ENCODE measurements at regions not wholly inside any gene's neighbourhood (a gene's known extent, or its start where the extent isn't known, plus 50 kb on each side); places are given as distances from the start of the nearest gene placed in this dataset.

DNA sequence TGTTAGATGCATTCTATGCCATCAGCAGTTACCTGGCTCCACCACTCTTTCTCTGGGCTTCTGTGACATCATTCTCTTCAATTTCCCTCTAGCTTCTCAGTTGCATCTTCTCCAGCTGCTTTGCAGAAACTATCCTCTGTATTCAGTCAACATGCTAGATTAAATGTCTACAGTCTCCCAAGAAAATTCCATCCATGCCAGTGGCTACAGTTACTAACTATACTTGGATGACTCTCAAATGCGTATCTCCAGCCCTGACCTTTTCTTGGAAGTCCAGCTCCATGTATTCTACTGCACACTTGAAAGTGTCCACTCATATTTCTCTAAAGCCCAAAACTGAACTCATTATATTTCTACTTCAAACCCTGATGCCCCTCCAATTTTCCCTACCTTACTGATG, 232.3 kb upstream of the TENM3 start:
- H3K4me3 ChIP-seq (ENCODE audit: low read length in 3 of 3), result no peak overlapping the region
- H3K9ac ChIP-seq (ENCODE audit: low read depth in 1 of 3, low read length in 3 of 3), result no peak overlapping the region
- no peaks in the 10 kb centered on the region for H3K9me3 ChIP-seq (ENCODE audit: control insufficient read depth in 3 of 3, low read length in 3 of 3)
- no peak overlapping the region for H3K27ac ChIP-seq (ENCODE audit: low read depth, low read length)
- H3K27me3 ChIP-seq (ENCODE audit: control insufficient read depth in 3 of 3, insufficient read depth in 3 of 3, low read length in 3 of 3), result no peaks in the 10 kb centered on the region
- H3K4me1 ChIP-seq (ENCODE audit: control insufficient read depth in 3 of 3, insufficient read depth in 3 of 3, low read length in 3 of 3), result no peaks in the 10 kb centered on the region
- H3K36me3 ChIP-seq (ENCODE audit: control insufficient read depth in 3 of 3, insufficient read depth in 3 of 3, low read length in 3 of 3), result no peaks in the 10 kb centered on the region

DNA sequence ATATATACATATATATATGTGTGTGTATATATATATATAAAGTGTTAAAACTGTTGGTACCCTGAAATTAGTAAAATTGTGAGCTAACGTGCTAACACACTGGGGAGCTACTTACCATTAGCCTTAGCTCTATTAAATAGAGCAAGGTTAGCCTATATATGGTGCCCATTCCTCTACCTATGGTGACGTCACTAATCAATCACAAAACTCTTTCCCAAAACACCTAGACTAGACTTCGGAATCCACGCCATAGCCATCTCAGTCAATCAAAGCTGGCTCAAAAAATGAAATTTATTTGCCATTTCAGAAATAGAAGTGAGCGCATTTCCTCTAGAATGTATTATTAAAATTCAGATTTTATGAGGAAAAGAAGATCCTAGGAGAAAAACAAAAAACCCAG, 229.0 kb upstream of the TENM3 start:
- Histone ChIP-seq H3K27me3 (ENCODE audit: control insufficient read depth in 3 of 3, insufficient read depth in 3 of 3, low read length in 3 of 3) (no peaks in the 10 kb centered on the region), H3K9me3 (ENCODE audit: control insufficient read depth in 3 of 3, low read length in 3 of 3) (no peaks in the 10 kb centered on the region), H3K4me3 (ENCODE audit: low read length in 3 of 3) (no peak overlapping the region), H3K27ac (ENCODE audit: low read depth, low read length) (no peak overlapping the region), H3K4me1 (ENCODE audit: control insufficient read depth in 3 of 3, insufficient read depth in 3 of 3, low read length in 3 of 3) (no peaks in the 10 kb centered on the region), H3K9ac (ENCODE audit: low read depth in 1 of 3, low read length in 3 of 3) (no peak overlapping the region), H3K36me3 (ENCODE audit: control insufficient read depth in 3 of 3, insufficient read depth in 3 of 3, low read length in 3 of 3) (no peaks in the 10 kb centered on the region)

DNA sequence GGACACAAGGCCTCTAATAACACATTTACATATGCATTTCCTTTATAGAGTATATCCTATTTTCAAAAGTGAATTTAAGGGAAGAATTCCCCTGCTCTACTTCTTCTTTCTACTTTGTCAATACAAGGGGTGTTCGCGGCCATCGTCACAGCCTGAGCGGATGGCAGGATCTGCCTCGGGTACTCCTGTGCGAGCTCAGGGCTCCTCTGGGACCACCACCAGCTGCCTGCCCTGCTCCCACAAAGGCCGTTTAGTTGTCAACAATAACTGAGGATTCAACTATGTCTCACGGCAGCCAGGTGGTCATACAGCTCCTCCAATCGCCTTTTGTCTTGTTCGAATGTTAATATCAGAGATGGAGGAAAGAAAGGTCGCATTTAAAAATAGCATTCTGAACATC, 228.2 kb upstream of the TENM3 start:
- Histone ChIP-seq H3K27me3 (ENCODE audit: control insufficient read depth in 3 of 3, insufficient read depth in 3 of 3, low read length in 3 of 3) (no peaks in the 10 kb centered on the region), H3K4me1 (ENCODE audit: control insufficient read depth in 3 of 3, insufficient read depth in 3 of 3, low read length in 3 of 3) (no peaks in the 10 kb centered on the region), H3K4me3 (ENCODE audit: low read length in 3 of 3) (no peak overlapping the region), H3K9ac (ENCODE audit: low read depth in 1 of 3, low read length in 3 of 3) (no peak overlapping the region), H3K36me3 (ENCODE audit: control insufficient read depth in 3 of 3, insufficient read depth in 3 of 3, low read length in 3 of 3) (no peaks in the 10 kb centered on the region), H3K27ac (ENCODE audit: low read depth, low read length) (no peak overlapping the region), H3K9me3 (ENCODE audit: control insufficient read depth in 3 of 3, low read length in 3 of 3) (no peaks in the 10 kb centered on the region)

DNA sequence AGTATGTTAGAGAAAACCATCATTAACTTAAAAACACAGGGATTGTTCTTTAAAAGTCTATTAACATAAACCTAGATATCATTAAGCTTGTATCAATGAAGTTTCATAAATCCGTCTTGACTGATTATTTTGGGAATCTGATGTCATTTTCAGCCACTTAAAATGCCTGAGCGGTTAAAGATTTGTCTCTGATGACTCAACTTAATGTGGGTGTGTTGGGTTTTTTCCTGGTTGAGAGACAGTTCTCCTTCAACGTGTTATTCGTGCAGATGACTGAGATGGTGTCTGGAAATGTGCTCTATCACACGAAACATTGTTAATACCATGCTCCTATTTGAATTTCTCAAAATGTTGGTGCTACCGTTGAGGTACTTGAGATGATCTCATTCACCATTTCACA, 227.3 kb upstream of the TENM3 start:
- H3K27ac ChIP-seq (ENCODE audit: low read depth, low read length), result no peak overlapping the region
- no peaks in the 10 kb centered on the region for H3K27me3 ChIP-seq (ENCODE audit: control insufficient read depth in 3 of 3, insufficient read depth in 3 of 3, low read length in 3 of 3)
- H3K4me3 ChIP-seq (ENCODE audit: low read length in 3 of 3), result no peak overlapping the region
- H3K4me1 ChIP-seq (ENCODE audit: control insufficient read depth in 3 of 3, insufficient read depth in 3 of 3, low read length in 3 of 3), result no peaks in the 10 kb centered on the region
- H3K9me3 ChIP-seq (ENCODE audit: control insufficient read depth in 3 of 3, low read length in 3 of 3), result no peaks in the 10 kb centered on the region
- H3K36me3 ChIP-seq (ENCODE audit: control insufficient read depth in 3 of 3, insufficient read depth in 3 of 3, low read length in 3 of 3), result no peaks in the 10 kb centered on the region
- H3K9ac ChIP-seq (ENCODE audit: low read depth in 1 of 3, low read length in 3 of 3), result no peak overlapping the region

DNA sequence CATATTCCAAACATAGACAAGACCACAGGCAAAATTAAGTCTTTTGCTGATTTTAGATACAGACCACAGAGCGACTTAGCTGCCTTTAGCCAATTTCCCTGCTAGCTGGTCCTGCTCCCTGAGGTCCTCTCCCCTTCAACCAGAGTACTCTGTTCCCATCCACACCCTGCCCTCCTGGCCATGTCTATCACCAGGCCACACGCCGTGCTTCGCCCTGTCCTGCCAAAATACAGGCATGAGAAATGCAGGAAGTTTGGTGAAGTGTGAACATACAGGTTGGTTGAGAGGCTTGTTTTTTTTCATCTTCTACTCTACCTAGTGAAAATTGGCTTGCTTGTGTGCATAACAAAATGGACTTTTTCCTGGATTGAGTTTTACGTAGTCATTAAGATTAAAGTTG, 226.2 kb upstream of the TENM3 start:
- Histone ChIP-seq H3K4me3 (ENCODE audit: low read length in 3 of 3) (no peak overlapping the region), H3K4me1 (ENCODE audit: control insufficient read depth in 3 of 3, insufficient read depth in 3 of 3, low read length in 3 of 3) (no peaks in the 10 kb centered on the region), H3K27ac (ENCODE audit: low read depth, low read length) (no peak overlapping the region), H3K9ac (ENCODE audit: low read depth in 1 of 3, low read length in 3 of 3) (no peak overlapping the region), H3K9me3 (ENCODE audit: control insufficient read depth in 3 of 3, low read length in 3 of 3) (no peaks in the 10 kb centered on the region), H3K36me3 (ENCODE audit: control insufficient read depth in 3 of 3, insufficient read depth in 3 of 3, low read length in 3 of 3) (no peaks in the 10 kb centered on the region), H3K27me3 (ENCODE audit: control insufficient read depth in 3 of 3, insufficient read depth in 3 of 3, low read length in 3 of 3) (no peaks in the 10 kb centered on the region)

DNA sequence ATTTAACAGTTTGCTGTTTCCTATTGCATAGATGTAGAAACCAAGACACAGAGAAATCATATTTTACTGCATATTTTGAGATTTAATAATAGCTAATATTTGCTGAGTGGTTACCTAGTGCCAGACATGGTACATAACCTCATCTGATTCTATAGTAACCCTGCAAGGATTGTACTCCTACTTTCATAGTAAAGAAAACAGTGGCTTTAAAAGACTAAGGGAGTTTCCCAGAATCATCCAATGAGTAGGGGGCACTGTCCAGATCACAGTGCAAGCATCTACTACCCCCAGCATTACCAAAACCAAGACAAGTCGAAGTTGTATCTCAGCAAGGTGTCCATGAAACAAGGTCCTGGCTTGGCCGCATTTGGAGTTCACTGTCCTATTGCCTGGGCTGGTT, 224.5 kb upstream of the TENM3 start:
- Histone ChIP-seq H3K9ac (ENCODE audit: low read depth in 1 of 3, low read length in 3 of 3) (no peak overlapping the region), H3K4me3 (ENCODE audit: low read length in 3 of 3) (no peak overlapping the region), H3K4me1 (ENCODE audit: control insufficient read depth in 3 of 3, insufficient read depth in 3 of 3, low read length in 3 of 3) (no peaks in the 10 kb centered on the region), H3K36me3 (ENCODE audit: control insufficient read depth in 3 of 3, insufficient read depth in 3 of 3, low read length in 3 of 3) (no peaks in the 10 kb centered on the region), H3K27me3 (ENCODE audit: control insufficient read depth in 3 of 3, insufficient read depth in 3 of 3, low read length in 3 of 3) (no peaks in the 10 kb centered on the region), H3K9me3 (ENCODE audit: control insufficient read depth in 3 of 3, low read length in 3 of 3) (no peaks in the 10 kb centered on the region), H3K27ac (ENCODE audit: low read depth, low read length) (no peak overlapping the region)

DNA sequence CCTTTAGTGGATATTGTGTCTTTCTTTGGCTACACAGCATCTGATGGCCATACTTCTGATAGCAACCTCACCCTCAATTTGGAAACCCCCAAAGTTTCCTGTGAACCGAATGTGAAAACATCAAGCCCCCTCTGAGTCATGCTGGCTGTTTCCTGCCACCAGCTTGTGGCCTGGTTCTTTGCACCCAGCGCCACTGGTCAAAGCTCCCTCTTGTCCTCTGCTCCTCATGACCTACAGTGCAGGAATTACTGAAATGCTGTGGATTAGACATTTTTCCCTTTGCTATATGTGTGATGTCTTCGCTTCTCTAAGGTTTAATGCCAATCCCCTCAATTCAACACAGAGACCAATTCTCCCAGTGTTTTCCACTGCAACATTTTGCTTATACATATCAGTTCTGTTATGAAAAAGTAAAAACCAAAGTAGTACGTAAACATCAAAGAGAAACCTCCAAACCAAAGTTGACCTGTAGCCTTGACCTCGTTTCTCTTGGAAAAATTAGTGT, 224.0 kb upstream of the TENM3 start:
- no peak overlapping the region for H3K4me3 ChIP-seq (ENCODE audit: low read length in 3 of 3)
- H3K4me1 ChIP-seq (ENCODE audit: control insufficient read depth in 3 of 3, insufficient read depth in 3 of 3, low read length in 3 of 3), result no peaks in the 10 kb centered on the region
- H3K9ac ChIP-seq (ENCODE audit: low read depth in 1 of 3, low read length in 3 of 3), result no peak overlapping the region
- no peak overlapping the region for H3K27ac ChIP-seq (ENCODE audit: low read depth, low read length)
- H3K36me3 ChIP-seq (ENCODE audit: control insufficient read depth in 3 of 3, insufficient read depth in 3 of 3, low read length in 3 of 3), result no peaks in the 10 kb centered on the region
- no peaks in the 10 kb centered on the region for H3K9me3 ChIP-seq (ENCODE audit: control insufficient read depth in 3 of 3, low read length in 3 of 3)
- H3K27me3 ChIP-seq (ENCODE audit: control insufficient read depth in 3 of 3, insufficient read depth in 3 of 3, low read length in 3 of 3), result no peaks in the 10 kb centered on the region

DNA sequence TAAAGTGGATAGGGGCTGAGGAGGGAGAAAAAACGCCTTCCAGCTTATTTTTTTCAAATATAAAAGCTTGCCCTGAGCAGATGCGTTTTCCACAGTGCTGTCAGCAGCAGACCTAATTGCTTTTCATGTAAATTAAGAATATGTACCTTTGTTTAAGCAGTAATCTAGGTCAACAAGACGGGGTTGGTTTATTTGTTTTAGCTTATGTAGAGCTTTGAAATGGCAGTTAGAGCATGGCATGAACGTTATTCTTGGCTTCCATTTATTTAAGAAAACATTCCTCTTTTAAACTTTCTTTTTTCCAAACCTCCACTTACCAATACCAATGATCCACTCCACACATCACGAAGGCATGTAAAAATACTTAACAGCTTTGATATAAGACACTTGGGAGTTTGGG, 220.3 kb upstream of the TENM3 start:
- Histone ChIP-seq H3K27me3 (ENCODE audit: control insufficient read depth in 3 of 3, insufficient read depth in 3 of 3, low read length in 3 of 3) (no peaks in the 10 kb centered on the region), H3K4me1 (ENCODE audit: control insufficient read depth in 3 of 3, insufficient read depth in 3 of 3, low read length in 3 of 3) (no peaks in the 10 kb centered on the region)

DNA sequence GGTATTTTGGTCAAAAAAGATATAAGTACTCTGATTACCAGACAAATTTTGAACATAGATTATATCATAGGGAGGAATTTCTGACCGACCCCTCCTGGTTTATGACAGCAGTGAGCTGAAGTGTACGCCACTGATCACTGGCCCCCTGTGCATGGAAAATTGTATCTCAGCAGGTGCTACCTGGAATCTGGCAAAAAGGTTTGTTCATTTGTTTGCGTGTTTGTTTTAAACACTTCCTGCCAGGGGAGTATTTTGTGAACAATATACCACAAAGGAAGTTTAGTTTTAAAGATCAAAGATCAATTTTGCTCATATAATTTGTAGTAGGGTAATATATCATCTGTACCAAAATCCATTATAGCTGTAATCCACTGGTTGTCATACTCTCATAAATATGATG, 219.7 kb upstream of the TENM3 start:
- Histone ChIP-seq H3K27ac (ENCODE audit: low read depth, low read length) (no peak overlapping the region), H3K4me1 (ENCODE audit: control insufficient read depth in 3 of 3, insufficient read depth in 3 of 3, low read length in 3 of 3) (no peaks in the 10 kb centered on the region), H3K9ac (ENCODE audit: low read depth in 1 of 3, low read length in 3 of 3) (no peak overlapping the region), H3K27me3 (ENCODE audit: control insufficient read depth in 3 of 3, insufficient read depth in 3 of 3, low read length in 3 of 3) (no peaks in the 10 kb centered on the region), H3K4me3 (ENCODE audit: low read length in 3 of 3) (no peak overlapping the region), H3K36me3 (ENCODE audit: control insufficient read depth in 3 of 3, insufficient read depth in 3 of 3, low read length in 3 of 3) (no peaks in the 10 kb centered on the region), H3K9me3 (ENCODE audit: control insufficient read depth in 3 of 3, low read length in 3 of 3) (no peaks in the 10 kb centered on the region)

More for the DNA sequence above, 220.3 kb upstream of the TENM3 start:
- Histone ChIP-seq H3K9me3 (ENCODE audit: control insufficient read depth in 3 of 3, low read length in 3 of 3) (no peaks in the 10 kb centered on the region), H3K27ac (ENCODE audit: low read depth, low read length) (no peak overlapping the region), H3K4me3 (ENCODE audit: low read length in 3 of 3) (no peak overlapping the region), H3K9ac (ENCODE audit: low read depth in 1 of 3, low read length in 3 of 3) (no peak overlapping the region), H3K36me3 (ENCODE audit: control insufficient read depth in 3 of 3, insufficient read depth in 3 of 3, low read length in 3 of 3) (no peaks in the 10 kb centered on the region)

DNA sequence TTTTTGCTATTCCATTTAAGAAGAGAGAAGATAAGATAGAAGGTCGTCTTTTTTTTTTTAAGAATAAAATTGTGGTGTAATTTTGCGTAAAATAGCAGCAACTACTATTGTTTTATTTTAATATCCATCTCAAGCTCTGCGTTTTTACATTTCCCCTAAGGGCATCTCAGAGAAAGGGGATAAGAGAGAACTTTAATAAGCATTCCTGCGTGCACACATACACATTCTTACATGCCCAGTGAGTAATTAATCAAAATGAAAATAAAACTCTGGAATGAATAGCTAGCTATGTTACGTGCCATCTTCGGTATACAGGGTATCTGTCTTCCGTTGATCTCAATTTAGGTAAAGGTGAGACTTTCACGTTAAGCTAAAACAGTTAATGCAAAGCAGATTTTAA, 200.3 kb upstream of the TENM3 start:
- H3K36me3 ChIP-seq (ENCODE audit: control insufficient read depth in 3 of 3, insufficient read depth in 3 of 3, low read length in 3 of 3), result no peaks in the 10 kb centered on the region

DNA sequence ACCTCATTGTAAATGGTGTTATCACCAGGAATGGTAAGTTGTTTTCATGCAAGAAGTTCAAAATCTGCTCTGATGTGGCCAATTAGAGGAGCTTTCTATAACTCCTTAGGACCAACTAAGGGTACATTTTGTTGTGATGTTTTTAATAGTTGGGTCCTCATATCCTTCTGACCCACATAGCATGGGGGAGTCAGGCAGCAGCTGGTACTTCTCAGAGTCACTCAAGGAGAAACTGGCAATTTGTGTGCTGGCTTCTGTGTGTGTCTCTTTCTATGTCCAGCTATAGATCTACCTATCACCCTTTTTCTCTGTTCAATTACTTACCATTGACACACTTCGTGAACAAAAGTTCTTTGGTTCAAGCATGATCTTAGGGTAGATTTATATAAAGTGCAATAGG, 194.3 kb upstream of the TENM3 start:
- no peak overlapping the region for H3K4me3 ChIP-seq (ENCODE audit: low read length in 3 of 3)
- H3K9me3 ChIP-seq (ENCODE audit: control insufficient read depth in 3 of 3, low read length in 3 of 3), result no peaks in the 10 kb centered on the region
- no peak overlapping the region for H3K27ac ChIP-seq (ENCODE audit: low read depth, low read length)
- H3K36me3 ChIP-seq (ENCODE audit: control insufficient read depth in 3 of 3, insufficient read depth in 3 of 3, low read length in 3 of 3), result no peaks in the 10 kb centered on the region
- no peak overlapping the region for H3K9ac ChIP-seq (ENCODE audit: low read depth in 1 of 3, low read length in 3 of 3)
- no peaks in the 10 kb centered on the region for H3K27me3 ChIP-seq (ENCODE audit: control insufficient read depth in 3 of 3, insufficient read depth in 3 of 3, low read length in 3 of 3)
- H3K4me1 ChIP-seq (ENCODE audit: control insufficient read depth in 3 of 3, insufficient read depth in 3 of 3, low read length in 3 of 3), result no peaks in the 10 kb centered on the region

More for the DNA sequence above, 200.3 kb upstream of the TENM3 start:
- Histone ChIP-seq H3K4me1 (ENCODE audit: control insufficient read depth in 3 of 3, insufficient read depth in 3 of 3, low read length in 3 of 3) (no peaks in the 10 kb centered on the region), H3K9ac (ENCODE audit: low read depth in 1 of 3, low read length in 3 of 3) (no peak overlapping the region), H3K27ac (ENCODE audit: low read depth, low read length) (no peak overlapping the region), H3K4me3 (ENCODE audit: low read length in 3 of 3) (no peak overlapping the region), H3K9me3 (ENCODE audit: control insufficient read depth in 3 of 3, low read length in 3 of 3) (no peaks in the 10 kb centered on the region), H3K27me3 (ENCODE audit: control insufficient read depth in 3 of 3, insufficient read depth in 3 of 3, low read length in 3 of 3) (no peaks in the 10 kb centered on the region)

Data from skeletal muscle tissue (tissue), 3 donors.